ENCODE measurements at regions not wholly inside any gene's neighbourhood (a gene's known extent, or its start where the extent isn't known, plus 50 kb on each side); places are given as distances from the start of the nearest gene placed in this dataset.
"Not testable (repeated sequence)": the region's sequence is repeated elsewhere in the genome, so short reads cannot be mapped to it uniquely, and the experiment has no call there.

GRCh38 chr13:21883713-21884112 is 212.8 kb downstream of the FGF9 start:
- DNase-seq: no peak

DNA sequence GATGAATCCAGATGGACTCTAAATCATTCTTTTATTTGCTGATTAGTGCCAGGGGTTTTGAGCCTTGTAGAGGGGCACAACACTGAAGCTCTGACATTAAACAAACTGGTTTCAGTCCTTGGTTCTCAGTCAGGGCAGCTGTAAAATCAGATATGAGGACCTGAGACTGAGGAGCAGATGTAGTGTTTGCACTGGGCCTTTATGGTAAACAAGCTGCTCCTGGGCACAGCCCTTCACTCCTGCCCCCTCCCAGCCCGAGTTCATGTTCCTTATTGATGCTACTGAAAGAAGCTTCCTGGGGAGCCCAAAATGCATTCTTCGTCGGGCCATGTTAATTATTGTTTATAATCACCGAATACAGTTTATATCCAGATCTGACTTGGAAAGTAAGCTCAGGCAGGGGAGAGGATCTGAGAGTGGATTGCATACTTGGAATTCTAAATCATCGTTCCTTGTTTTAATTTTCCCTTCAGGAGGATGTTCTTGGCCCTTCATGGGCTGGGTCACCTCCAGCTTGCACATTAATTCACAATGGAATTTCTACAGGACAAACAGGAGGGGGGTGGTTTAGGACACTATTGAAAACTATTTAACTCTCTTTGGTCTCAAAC is 213.5 kb downstream of the FGF9 start:
- no peak for DNase-seq

GRCh38 chr13:21884965-21885567 is 214.2 kb downstream of the FGF9 start:
- no peak for DNase-seq

DNA sequence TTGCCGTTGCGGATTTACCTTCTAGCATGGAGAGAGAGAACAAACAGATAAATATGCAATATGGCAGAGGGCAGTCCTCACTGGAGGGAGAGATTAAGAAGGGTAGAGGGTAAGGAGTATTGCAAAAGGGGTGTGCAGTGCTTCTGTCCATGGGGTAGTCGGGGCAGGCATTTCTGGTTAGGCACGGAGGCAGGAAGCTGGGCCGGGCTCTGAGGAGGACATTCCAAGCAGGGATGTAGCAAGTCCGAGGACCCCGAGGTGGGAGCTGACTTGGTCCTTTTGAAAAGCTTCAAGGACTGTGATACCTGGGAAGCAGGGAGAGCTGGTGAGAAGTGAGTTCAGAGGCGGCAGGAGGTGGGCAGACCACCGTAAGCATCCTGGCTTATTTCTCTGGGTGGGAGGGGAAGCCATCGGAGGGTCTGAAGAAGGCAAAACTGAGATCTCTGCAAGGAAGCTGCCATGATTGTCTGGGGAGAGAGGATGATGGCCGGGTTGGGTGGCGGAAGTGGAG is 214.9 kb downstream of the FGF9 start:
- no peak for DNase-seq

- DNase-seq: no peak
Measured at GRCh38 chr13:21889651-21890050, 218.8 kb downstream of the FGF9 start.

GRCh38 chr13:21890220-21890619 is 219.3 kb downstream of the FGF9 start:
- DNase-seq: not testable (repeated sequence)

DNA sequence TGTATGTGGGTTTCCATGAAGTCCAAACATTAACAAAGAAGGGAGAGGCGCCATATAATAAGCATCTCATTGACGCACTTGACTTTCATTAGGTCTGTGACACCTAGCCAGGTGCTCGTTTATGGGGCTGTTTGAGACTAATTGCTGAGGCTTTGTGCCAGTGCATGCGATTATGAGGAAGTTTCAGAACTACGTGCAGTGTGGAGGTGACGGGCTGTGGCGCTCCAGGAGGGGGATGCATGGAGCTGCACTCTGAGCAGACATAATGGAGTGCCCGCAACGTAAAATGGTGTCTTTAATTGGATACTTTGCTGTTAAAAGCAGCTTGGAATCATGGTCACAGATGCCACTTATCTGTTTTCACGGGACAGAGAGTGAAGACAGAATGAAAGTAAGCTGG is 223.2 kb downstream of the FGF9 start:
- DNase-seq: no peak

- no peak for DNase-seq
Measured at GRCh38 chr13:21894703-21895699, 224.1 kb downstream of the FGF9 start.

DNA sequence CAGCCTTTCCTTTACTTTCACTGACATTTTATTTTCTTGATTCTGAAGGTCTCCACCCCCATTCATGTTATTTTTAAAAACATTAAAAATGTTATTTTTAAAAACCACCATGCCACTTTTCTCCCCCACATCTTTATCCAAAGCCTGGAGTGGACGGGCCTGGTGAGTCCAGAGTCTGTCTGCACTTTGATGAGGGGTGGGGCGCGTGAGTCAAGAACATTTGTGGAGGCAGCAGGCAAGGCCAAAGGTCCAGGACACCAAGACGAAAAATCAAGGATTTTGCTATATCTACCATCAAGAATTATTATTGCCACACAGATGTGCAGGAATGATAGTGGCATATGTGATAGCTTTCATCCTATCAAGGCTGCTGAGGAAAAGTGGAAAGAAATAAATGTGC is 224.9 kb downstream of the FGF9 start:
- DNase-seq: no peak

DNA sequence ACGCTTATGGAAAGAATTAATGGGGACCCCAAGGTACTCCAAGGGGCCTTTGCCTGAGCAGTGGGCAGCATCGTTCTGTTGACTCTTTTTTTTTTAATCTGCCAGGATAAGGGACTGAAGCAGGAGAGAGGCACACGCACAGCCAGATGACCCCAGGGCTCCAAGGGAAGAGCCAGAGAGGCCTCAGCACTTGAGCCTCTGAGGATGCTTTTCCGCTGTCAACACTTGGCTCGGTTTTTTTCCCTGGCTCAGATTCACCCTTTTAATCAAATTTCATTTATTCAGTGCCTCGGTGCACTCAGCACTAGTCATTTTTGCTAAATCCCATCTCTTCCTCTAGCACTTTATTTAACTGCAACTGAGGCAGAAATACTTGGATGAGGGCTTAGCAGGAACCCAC is 226.3 kb downstream of the FGF9 start:
- DNase-seq: no peak

GRCh38 chr13:21898459-21898858 is 227.6 kb downstream of the FGF9 start:
- DNase-seq: no peak

DNA sequence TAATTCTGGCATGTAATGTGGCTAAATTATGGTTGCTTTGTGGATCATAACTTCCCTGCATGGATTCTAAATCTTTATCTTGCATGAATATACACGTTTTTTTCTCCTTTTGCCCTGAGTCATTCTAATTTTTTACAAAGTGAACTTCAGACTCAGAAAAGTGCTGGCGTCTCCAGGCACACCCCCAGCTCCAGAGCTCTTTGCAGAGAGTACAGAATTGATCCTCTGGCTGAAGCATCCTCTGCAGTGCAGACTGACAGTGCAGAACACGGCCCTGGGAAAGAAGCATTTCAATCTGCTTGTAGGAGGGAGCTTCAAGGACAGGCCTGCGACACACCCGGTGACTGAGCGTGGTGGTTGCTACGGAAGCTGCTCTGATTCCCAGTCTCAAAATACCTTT is 228.1 kb downstream of the FGF9 start:
- DNase-seq: no peak

DNA sequence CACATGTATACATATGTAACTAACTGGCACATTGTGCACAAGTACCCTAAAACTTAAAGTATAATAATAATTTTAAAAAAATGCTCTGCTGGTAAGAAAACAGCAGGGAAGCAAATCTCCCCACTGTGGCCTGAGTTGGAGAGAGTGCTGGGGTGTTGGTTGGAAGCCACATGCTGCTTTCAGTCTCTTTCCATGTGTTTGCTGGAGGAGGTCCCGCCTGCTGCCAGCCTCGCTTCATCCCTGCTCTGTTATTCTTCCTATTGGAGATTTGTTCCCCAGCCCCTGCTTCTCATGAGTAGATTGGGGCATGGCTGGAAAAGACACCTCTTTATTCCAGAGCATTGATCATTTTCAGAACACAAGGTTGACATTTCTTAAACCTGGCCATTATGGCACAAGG is 230.5 kb downstream of the FGF9 start:
- no peak for DNase-seq

DNA sequence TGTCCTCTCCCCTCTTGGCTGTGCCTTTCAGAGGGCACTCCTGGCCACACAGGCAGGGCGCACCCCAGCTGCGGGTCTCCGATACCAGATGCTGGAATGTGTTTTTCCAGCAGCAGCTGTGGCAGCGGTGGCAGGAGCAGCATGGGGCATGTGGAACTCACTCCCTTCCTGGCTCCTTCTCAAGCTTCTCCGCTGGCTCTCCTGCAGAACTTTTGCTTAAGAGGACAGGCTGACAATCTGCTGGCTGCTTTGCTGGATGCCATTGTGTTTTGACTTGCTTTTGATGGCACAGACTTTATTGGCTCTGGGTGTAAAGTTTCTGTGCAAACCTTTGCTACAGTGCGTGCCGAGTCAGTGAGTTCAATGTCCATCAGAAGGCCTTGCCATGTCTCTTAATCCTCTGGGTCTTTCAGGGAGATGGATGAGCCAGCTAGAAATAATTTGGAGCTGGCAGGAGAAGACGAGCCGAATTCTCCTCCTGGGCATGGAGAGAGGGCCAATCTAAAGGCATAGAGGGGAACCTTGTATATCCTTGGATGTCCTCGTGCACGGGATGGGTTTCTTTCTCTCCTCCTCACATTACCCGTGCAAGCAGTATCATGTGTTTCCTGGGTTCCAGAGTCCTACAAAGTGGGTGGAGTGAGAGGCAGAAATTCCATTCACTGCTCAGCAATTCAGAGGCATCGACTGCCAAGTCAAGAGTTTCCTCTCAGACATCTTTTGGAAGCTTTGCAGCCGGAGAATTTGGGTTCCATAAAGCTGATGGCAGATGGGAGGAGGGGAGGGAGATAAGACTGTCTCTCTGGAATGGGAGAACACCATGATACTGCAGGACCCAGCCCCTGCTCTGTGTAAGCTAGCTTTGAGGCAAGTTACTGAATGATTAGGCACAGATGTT is 231.2 kb downstream of the FGF9 start:
- peak; percentile 7 for DNase-seq

- no peak for DNase-seq
Measured at GRCh38 chr13:21902709-21903098, 231.8 kb downstream of the FGF9 start.

- no peak for DNase-seq
Measured at GRCh38 chr13:21905486-21905885, 234.6 kb downstream of the FGF9 start.

- DNase-seq: no peak
Measured at GRCh38 chr13:21909331-21909730, 238.5 kb downstream of the FGF9 start.

GRCh38 chr13:21910546-21910945 is 239.7 kb downstream of the FGF9 start:
- no peak for DNase-seq

DNA sequence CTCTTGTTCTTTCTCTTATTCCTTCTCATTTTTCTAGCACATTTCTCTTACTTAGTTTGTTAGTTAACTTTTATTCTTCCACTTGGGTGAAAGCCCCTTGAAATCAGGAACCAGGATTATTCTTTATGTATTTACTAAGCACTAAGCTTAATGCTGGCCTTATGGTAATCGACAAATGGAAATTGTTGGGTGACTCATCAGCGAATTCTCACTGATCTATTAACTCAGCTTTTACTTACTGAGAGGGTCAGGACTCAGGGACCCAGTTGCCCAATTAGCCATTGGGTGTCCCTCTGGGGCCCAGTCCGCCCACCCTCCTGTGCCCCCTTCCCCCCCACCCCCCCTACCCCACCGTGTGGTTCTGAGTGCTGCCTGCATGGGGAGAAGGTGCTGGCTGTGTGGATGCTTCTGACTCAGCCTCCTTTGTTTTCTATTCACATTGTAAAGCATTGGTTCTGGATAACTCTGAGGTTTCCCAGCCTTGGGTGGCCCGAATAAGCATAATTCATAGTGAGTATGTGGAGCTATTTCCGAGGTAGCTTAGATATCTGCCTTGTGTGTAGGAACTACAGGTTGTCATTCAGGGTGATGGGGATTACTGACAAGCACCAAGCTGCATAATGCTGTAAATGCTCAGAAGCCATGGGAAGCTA is 240.9 kb downstream of the FGF9 start:
- DNase-seq: no peak

GRCh38 chr13:21913010-21913409 is 242.1 kb downstream of the FGF9 start:
- DNase-seq: no peak

DNA sequence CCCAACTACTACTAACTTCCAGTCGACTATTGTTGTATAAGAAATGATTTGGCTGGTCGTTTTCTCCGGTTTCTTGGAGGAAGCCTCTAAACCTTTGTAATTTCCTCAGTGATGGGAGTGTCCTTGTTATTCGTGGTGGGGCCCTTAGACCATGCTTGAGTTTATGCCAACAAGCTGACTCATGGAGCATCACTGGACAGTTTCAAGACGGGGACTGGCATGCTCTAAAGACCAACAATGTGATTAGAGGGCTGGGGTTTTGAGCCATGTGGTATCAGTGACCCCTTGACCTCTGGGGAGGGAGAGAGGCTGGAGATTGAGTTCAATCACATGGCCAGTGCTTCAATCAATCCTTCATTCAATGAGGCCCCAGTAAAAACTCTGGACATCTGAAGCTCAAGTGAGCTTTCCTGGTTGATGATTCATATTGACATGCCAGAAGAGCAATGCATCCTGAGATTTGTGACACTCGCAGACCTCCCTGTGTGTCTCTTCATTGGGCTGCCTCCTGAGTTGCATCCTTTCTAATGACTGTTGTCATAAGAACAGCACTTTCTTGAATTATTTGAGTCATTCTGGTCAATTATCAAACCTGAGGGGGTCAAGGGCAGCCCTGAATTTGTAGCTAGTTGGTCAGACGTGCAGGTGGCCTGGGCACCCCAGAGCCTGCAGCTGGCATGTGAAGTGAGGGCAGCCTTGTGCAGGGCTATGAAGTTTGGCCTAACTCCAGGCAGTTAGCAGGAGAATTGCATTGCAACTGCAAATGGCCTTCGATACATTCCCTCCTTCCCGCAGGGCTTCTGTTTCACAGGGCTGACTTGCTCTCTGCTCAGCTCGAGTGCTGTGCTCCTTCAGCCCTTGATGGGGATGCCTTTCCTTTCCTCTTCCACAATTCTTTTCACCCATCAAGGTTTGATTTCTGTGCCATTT is 246.5 kb downstream of the FGF9 start:
- no peak for DNase-seq
